ENCODE measurements at regions not wholly inside any gene's neighbourhood (a gene's known extent, or its start where the extent isn't known, plus 50 kb on each side); places are given as distances from the start of the nearest gene placed in this dataset.

- no peaks in the 10 kb centered on the region for H3K36me3 ChIP-seq (ENCODE audit: control insufficient read depth, insufficient read depth, low read length)
- no peak for DNase-seq (ENCODE audit: low read depth)
- ChIA-PET POLR2A (no interaction called here), CTCF (interaction anchor here (0.6 kb wide), 1 partner anchor 196 kb away, joined by 3 read pairs; no protein-coding TSS in a partner anchor)
- TF ChIP-seq, protein P1, sequence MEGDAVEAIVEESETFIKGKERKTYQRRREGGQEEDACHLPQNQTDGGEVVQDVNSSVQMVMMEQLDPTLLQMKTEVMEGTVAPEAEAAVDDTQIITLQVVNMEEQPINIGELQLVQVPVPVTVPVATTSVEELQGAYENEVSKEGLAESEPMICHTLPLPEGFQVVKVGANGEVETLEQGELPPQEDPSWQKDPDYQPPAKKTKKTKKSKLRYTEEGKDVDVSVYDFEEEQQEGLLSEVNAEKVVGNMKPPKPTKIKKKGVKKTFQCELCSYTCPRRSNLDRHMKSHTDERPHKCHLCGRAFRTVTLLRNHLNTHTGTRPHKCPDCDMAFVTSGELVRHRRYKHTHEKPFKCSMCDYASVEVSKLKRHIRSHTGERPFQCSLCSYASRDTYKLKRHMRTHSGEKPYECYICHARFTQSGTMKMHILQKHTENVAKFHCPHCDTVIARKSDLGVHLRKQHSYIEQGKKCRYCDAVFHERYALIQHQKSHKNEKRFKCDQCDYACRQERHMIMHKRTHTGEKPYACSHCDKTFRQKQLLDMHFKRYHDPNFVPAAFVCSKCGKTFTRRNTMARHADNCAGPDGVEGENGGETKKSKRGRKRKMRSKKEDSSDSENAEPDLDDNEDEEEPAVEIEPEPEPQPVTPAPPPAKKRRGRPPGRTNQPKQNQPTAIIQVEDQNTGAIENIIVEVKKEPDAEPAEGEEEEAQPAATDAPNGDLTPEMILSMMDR (IDR thresholded peaks at IDR 0.05; ENCODE audit: insufficient read depth, low read depth, low read length): no peak
- H3K27me3 ChIP-seq (ENCODE audit: control insufficient read depth, insufficient read depth, low read length): no peaks in the 10 kb centered on the region
- H3K4me3 ChIP-seq (ENCODE audit: low read depth, low read length): no peak overlapping the region
Measured at GRCh38 chr7:13777242-13777641, 212.2 kb downstream of the ETV1 start.

DNA sequence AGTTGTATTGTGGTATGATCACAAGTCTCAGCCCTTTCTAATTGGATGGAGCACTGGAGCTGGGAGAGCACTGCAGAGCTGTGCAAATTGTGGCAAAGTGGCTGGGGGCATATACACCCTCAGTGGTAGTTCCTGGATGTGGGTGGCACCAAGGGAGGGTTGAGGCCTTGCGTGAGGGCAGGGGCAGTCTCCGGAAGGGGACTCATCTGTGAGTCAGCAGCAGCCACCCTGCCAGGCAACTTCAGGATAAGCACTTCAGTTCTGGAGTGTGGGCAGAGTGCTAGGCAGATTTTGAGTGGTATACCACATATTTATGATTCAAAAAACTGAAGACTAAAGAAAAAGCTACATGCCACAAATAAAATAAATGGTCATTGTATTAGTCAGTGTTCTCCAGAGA lies 210.5 kb downstream of the ETV1 start:
- Histone ChIP-seq H3K4me3 (ENCODE audit: low read depth, low read length) (no peak overlapping the region), H3K36me3 (ENCODE audit: control insufficient read depth, insufficient read depth, low read length) (no peaks in the 10 kb centered on the region), H3K27me3 (ENCODE audit: control insufficient read depth, insufficient read depth, low read length) (no peaks in the 10 kb centered on the region)
- DNase-seq (ENCODE audit: low read depth): no peak
- TF ChIP-seq, protein P1 (IDR thresholded peaks at IDR 0.05; ENCODE audit: insufficient read depth, low read depth, low read length): no peak
- ChIA-PET POLR2A (no interaction called here), CTCF (no interaction called here)

- TF ChIP-seq, protein P1 (IDR thresholded peaks at IDR 0.05; ENCODE audit: insufficient read depth, low read depth, low read length): no peak
- ChIA-PET POLR2A (no interaction called here), CTCF (no interaction called here)
- no peaks in the 10 kb centered on the region for H3K27me3 ChIP-seq (ENCODE audit: control insufficient read depth, insufficient read depth, low read length)
- no peaks in the 10 kb centered on the region for H3K36me3 ChIP-seq (ENCODE audit: control insufficient read depth, insufficient read depth, low read length)
- no peak for DNase-seq (ENCODE audit: low read depth)
- no peak overlapping the region for H3K4me3 ChIP-seq (ENCODE audit: low read depth, low read length)
Measured at GRCh38 chr7:13790611-13791010, 198.9 kb downstream of the ETV1 start.

DNA sequence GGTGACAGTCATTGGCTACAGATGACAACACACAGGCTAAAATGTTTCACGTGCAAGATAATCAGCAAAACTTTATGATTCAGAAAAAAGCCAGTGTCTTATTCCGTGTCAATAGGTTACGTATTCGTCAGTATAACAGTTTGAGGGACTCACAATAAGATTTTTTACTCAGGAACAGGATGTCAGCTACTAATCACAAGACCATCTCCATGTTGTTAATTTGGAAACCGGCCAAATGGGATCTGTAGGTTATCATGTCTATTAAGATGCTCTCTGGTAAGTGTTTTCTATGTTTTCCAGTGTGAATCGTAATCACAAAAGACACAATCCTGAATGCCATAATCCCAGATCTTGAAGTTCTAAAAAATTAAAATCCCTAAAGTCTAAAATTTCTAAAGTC lies 197.3 kb downstream of the ETV1 start:
- TF ChIP-seq, protein P1 (IDR thresholded peaks at IDR 0.05; ENCODE audit: insufficient read depth, low read depth, low read length): no peak
- DNase-seq (ENCODE audit: low read depth): no peak
- no peaks in the 10 kb centered on the region for H3K27me3 ChIP-seq (ENCODE audit: control insufficient read depth, insufficient read depth, low read length)
- no peak overlapping the region for H3K4me3 ChIP-seq (ENCODE audit: low read depth, low read length)
- ChIA-PET POLR2A (interaction anchor here (0.6 kb wide), 1 partner anchor 110 kb away, joined by 4 read pairs; no protein-coding TSS in a partner anchor), CTCF (no interaction called here)
- no peaks in the 10 kb centered on the region for H3K36me3 ChIP-seq (ENCODE audit: control insufficient read depth, insufficient read depth, low read length)

- CTCF ChIA-PET: no interaction called here
- Histone ChIP-seq H3K36me3 (ENCODE audit: control insufficient read depth, insufficient read depth, low read length) (no peaks in the 10 kb centered on the region), H3K4me3 (ENCODE audit: low read depth, low read length) (no peak overlapping the region), H3K27me3 (ENCODE audit: control insufficient read depth, insufficient read depth, low read length) (no peaks in the 10 kb centered on the region)
- TF ChIP-seq, protein P1 (IDR thresholded peaks at IDR 0.05; ENCODE audit: insufficient read depth, low read depth, low read length): no peak
- no peak for DNase-seq (ENCODE audit: low read depth)
- POLR2A ChIA-PET: no interaction called here
Measured at GRCh38 chr7:13793926-13794325, 195.5 kb downstream of the ETV1 start.

Data from BJ (cell line).